GM18951 (cell line): ENCODE measurements at regions not wholly inside any gene's neighbourhood (a gene's known extent, or its start where the extent isn't known, plus 50 kb on each side); places are given as distances from the start of the nearest gene placed in this dataset.
"Not testable (repeated sequence)": the region's sequence is repeated elsewhere in the genome, so short reads cannot be mapped to it uniquely, and the experiment has no call there.

Experiments
- POLR2A ChIP-seq: IDR thresholded peaks from 4 replicates; pipeline ENCODE4 v1.6.1; 2011; ENCODE audit warnings: mild to moderate bottlenecking; ENCODE audit not compliant: insufficient read length, insufficient read depth; ENCODE audit errors: extremely low read depth
- in situ Hi-C: fragments of 300-500 bp; cut with MboI; formaldehyde crosslinking; loops from one replicate; pipeline ENCODE4 v1.12.0; 2022; ENCODE audit warnings: low sequenced_read_pairs, mixed read lengths, inconsistent platforms; ENCODE audit not compliant: unreplicated experiment

GRCh38 chr10:2885288-2886278, 181.8 kb upstream of the PFKP start:
- TF ChIP-seq POLR2A = no peak
- in situ Hi-C loops = no loop called here

- in situ Hi-C loops = not testable (repeated sequence)
Observed at GRCh38 chr10:2883983-2884540, 183.3 kb upstream of the PFKP start.

GRCh38 chr10:2883238-2883637, 184.1 kb upstream of the PFKP start:
- in situ Hi-C loops = no loop called here

GRCh38 chr10:2882628-2883027, 184.7 kb upstream of the PFKP start:
- in situ Hi-C loops = no loop called here
- no peak for TF ChIP-seq POLR2A

More at GRCh38 chr10:2883238-2883637, 184.1 kb upstream of the PFKP start:
- TF ChIP-seq POLR2A = no peak

- TF ChIP-seq POLR2A = no peak
- in situ Hi-C loops = no loop called here
Observed at GRCh38 chr10:2881720-2882620, 185.4 kb upstream of the PFKP start.

- in situ Hi-C loops = not testable (repeated sequence)
Observed at GRCh38 chr10:2880050-2880449, 187.3 kb upstream of the PFKP start.

GRCh38 chr10:2878818-2879217, 188.5 kb upstream of the PFKP start:
- TF ChIP-seq POLR2A = no peak
- in situ Hi-C loops = no loop called here

- in situ Hi-C loops = no loop called here
Observed at GRCh38 chr10:2876032-2876431, 191.3 kb upstream of the PFKP start.

GRCh38 chr10:2874963-2875362, 192.4 kb upstream of the PFKP start:
- in situ Hi-C loops = no loop called here
- no peak for TF ChIP-seq POLR2A

More at GRCh38 chr10:2876032-2876431, 191.3 kb upstream of the PFKP start:
- no peak for TF ChIP-seq POLR2A

GRCh38 chr10:2873769-2874168, 193.6 kb upstream of the PFKP start:
- TF ChIP-seq POLR2A = no peak
- in situ Hi-C loops = no loop called here

- no peak for TF ChIP-seq POLR2A
- in situ Hi-C loops = no loop called here
Observed at GRCh38 chr10:2871673-2872219, 195.6 kb upstream of the PFKP start.

GRCh38 chr10:2870654-2871053, 196.7 kb upstream of the PFKP start:
- TF ChIP-seq POLR2A = no peak
- in situ Hi-C loops = no loop called here

- in situ Hi-C loops = no loop called here
- TF ChIP-seq POLR2A = no peak
Observed at GRCh38 chr10:2867788-2868299, 199.5 kb upstream of the PFKP start.
